Prostate gland (tissue), 2 donors: ENCODE measurements at regions not wholly inside any gene's neighbourhood (a gene's known extent, or its start where the extent isn't known, plus 50 kb on each side); places are given as distances from the start of the nearest gene placed in this dataset.

Experiments
- CTCF ChIP-seq, 4 experiments: fragments of 200-600 bp in 2 of 4; fragments of 450-650 bp in 2 of 4; sonication (generic) in 2 of 4; IDR thresholded peaks; 1 replicate in 3 of 4; 2 replicates in 1 of 4; pipeline ENCODE4 v1.5.1; 2016 to 2019; ENCODE audit warnings: antibody characterized with exemption in 4 of 4, mild to moderate bottlenecking in 2 of 4, moderate library complexity in 2 of 4
- POLR2A ChIP-seq: fragments of 450-650 bp; IDR thresholded peaks from one replicate; pipeline ENCODE4 v1.6.1; 2016; ENCODE audit warnings: antibody characterized with exemption, mild to moderate bottlenecking
- POLR2AphosphoS5 ChIP-seq: sonication (generic); formaldehyde crosslinking; IDR thresholded peaks from one replicate; pipeline ENCODE4 v1.6.1; 2017; ENCODE audit warnings: antibody characterized with exemption

GRCh38 chr1:47519971-47520370 lies 82.1 kb downstream of the FOXD2 start:
- TF ChIP-seq POLR2AphosphoS5 (no peak), CTCF (IDR thresholded peaks at IDR 0.05) (no peak), POLR2A (no peak)
